HUDEP-2 (cell line): ENCODE measurements at regions not wholly inside any gene's neighbourhood (a gene's known extent, or its start where the extent isn't known, plus 50 kb on each side); places are given as distances from the start of the nearest gene placed in this dataset.
"Not testable (repeated sequence)": the region's sequence is repeated elsewhere in the genome, so short reads cannot be mapped to it uniquely, and the experiment has no call there.

ENCODE experiments used
- DNase-seq, 76 experiments: peaks; one replicate each; lab custom pipeline; 2025; ENCODE audit not compliant: unreplicated experiment in 76 of 76; lab: John Stamatoyannopoulos, UW

- no peak for DNase-seq
Observed at GRCh38 chr5:23451156-23451555, 56.3 kb upstream of the PRDM9 start.

- no peak for DNase-seq
Observed at GRCh38 chr5:23450187-23450586, 57.2 kb upstream of the PRDM9 start.

- no peak for DNase-seq
Observed at GRCh38 chr5:23448627-23449026, 58.8 kb upstream of the PRDM9 start.

- no peak for DNase-seq
Observed at GRCh38 chr5:23446424-23446823, 61.0 kb upstream of the PRDM9 start.

GRCh38 chr5:23445573-23445972 lies 61.8 kb upstream of the PRDM9 start:
- no peak for DNase-seq

GRCh38 chr5:23440703-23441102 lies 66.7 kb upstream of the PRDM9 start:
- no peak for DNase-seq

- no peak for DNase-seq
Observed at GRCh38 chr5:23437011-23437410, 70.4 kb upstream of the PRDM9 start.

- no peak for DNase-seq
Observed at GRCh38 chr5:23433534-23434315, 73.7 kb upstream of the PRDM9 start.

GRCh38 chr5:23428705-23429104 lies 78.7 kb upstream of the PRDM9 start:
- no peak for DNase-seq

- not testable (repeated sequence) for DNase-seq
Observed at GRCh38 chr5:23420214-23420613, 87.2 kb upstream of the PRDM9 start.

GRCh38 chr5:23419115-23419514 lies 88.3 kb upstream of the PRDM9 start:
- no peak for DNase-seq

- no peak for DNase-seq
Observed at GRCh38 chr5:23412515-23412914, 94.9 kb upstream of the PRDM9 start.

- no peak for DNase-seq
Observed at GRCh38 chr5:23411994-23412393, 95.4 kb upstream of the PRDM9 start.

GRCh38 chr5:23411200-23411599 lies 96.2 kb upstream of the PRDM9 start:
- DNase-seq, result no peak

- not testable (repeated sequence) for DNase-seq
Observed at GRCh38 chr5:23410775-23411174, 96.6 kb upstream of the PRDM9 start.

GRCh38 chr5:23405316-23406068 lies 101.9 kb upstream of the PRDM9 start:
- DNase-seq, result no peak

- no peak for DNase-seq
Observed at GRCh38 chr5:23402585-23402984, 104.8 kb upstream of the PRDM9 start.

- no peak for DNase-seq
Observed at GRCh38 chr5:23400951-23401350, 106.5 kb upstream of the PRDM9 start.

- DNase-seq, result no peak
Observed at GRCh38 chr5:23396346-23396745, 111.1 kb upstream of the PRDM9 start.

- DNase-seq, result no peak
Observed at GRCh38 chr5:23389291-23390101, 117.9 kb upstream of the PRDM9 start.

GRCh38 chr5:23385036-23385435 lies 122.4 kb upstream of the PRDM9 start:
- no peak for DNase-seq
